ENCODE measurements at regions not wholly inside any gene's neighbourhood (a gene's known extent, or its start where the extent isn't known, plus 50 kb on each side); places are given as distances from the start of the nearest gene placed in this dataset.
"Not testable (repeated sequence)": the region's sequence is repeated elsewhere in the genome, so short reads cannot be mapped to it uniquely, and the experiment has no call there.

DNA sequence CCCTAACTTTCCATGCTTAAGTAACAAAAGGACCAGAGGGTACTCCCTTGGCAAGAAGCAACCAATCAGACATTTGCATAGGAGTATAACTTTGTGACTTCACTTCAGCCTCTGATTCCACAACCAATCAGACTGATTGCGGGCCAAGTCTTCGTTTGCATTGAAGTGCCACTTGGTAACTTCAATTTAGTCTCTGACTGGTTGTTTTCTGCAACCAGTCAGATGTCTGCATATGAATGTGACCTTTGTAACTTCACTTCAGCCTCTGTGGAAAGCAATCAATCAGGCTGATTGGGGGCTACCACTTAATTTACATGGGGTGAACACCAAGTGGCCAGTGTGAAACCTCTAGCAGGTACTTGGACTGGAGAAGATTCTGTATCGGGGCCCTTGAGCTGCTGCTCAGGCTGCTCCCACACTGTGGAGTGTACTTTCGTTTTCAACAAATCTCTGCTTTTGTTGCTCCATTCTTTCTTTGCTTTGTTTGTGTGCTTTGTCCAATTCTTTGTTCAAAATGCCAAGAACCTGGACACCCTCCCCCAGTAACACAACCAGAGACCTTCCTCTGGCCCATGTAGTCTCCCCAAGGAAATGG is 241.5 kb downstream of the ACKR3 start:
- DNase-seq = no peak

DNA sequence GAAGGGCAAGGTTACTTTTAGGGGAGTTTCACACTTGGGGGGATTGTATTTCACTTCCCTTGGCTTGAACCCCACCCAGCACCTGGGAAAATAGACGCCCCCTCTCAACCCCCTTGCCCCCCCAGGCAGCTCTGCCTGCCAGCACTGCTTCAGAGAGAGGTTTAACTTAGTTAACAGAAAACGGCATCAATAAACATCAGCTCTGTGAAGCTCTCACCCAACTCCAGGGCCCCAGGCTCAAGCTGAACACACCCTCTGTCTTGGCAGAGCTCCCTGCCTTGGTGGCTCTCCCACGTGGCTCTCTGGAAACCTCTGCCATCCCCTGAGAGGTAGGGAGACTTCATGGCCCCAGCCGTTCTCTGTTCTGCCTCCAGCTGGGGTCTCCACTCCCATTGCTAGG is 244.1 kb downstream of the ACKR3 start:
- DNase-seq = no peak

DNA sequence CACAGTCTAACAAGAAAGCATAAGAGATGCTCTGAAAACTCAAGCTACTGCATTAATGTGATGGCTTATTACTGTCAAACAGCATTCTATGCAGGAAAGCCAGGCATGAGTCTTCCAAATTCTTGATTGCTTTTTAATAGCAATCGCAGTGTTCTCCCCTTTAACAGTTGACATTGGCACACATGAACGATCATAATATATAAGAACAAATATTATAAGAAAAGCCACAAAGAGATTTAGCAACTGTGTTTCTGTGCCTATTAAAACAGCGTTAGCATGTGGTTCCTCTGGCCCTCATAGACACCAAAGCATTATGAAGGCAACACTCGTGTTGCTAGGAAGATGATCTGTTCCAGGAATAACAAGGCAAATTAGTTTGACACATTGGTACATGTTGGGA is 245.0 kb downstream of the ACKR3 start:
- DNase-seq = no peak

DNA sequence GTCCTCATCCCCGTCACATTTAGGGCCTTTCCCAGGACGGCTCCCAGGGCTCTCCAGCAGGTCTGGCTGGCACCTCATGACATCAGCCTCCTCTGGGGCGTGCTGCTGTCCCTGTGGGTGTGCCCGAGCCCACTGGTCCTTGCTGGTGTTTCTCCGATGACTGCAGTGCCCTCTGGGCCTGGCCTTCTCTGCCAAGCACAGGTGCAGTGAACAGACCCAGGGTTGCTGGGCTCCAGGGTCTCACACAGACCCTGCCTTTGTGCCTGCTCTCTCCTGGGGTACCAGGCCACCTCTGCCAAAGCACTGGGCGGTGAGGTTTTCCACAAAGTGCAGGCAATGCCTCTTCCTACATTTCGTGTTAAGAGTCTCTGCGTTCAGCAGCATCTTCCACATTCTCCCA is 246.1 kb downstream of the ACKR3 start:
- DNase-seq = no peak

DNA sequence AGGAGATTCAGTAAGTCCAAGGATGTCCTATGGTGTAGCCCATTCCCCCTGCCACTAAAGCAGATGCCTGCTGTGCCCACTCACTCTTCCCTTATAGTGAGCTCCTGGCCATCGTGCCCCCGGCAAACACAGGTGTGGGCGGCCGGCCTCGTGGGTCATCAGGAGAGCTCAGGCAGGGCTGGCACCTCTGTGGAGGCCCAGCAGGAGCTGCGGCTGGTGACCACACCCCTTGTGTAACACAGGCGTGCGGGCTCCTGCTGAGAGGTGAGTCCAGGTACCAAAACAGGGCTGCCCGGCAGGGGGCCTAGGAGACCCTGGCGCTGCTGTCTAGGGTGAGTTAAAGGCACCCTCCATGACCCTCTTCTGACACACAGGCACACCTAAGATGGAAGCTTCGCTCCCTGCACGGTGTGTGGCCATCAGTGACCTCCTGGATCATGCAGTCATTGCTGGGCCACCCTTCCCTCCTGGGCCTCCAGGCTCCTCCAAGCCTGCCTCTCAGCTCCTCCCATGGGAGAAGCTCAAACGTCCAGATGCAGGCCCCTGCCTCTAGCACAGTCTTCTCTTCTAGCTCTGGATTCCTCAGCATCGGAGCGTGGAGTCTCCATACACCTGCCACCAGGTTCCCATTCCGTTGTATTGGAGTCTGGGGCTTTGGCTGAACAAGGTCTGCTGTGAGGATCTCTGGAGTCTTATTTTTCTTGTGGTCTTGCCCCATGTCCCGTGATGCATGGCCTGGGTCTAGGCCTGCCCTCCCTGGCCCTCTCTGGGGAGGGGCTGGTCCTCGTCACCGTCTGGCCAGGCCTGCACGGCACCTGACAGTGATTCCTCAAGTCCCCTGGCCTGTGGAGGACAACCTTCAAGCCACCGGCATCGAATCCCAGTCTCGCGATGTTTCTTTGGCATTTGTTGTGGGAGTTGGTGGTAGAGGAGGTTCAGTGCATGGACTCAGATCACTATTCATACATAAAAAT is 246.9 kb downstream of the ACKR3 start:
- DNase-seq = no peak

DNA sequence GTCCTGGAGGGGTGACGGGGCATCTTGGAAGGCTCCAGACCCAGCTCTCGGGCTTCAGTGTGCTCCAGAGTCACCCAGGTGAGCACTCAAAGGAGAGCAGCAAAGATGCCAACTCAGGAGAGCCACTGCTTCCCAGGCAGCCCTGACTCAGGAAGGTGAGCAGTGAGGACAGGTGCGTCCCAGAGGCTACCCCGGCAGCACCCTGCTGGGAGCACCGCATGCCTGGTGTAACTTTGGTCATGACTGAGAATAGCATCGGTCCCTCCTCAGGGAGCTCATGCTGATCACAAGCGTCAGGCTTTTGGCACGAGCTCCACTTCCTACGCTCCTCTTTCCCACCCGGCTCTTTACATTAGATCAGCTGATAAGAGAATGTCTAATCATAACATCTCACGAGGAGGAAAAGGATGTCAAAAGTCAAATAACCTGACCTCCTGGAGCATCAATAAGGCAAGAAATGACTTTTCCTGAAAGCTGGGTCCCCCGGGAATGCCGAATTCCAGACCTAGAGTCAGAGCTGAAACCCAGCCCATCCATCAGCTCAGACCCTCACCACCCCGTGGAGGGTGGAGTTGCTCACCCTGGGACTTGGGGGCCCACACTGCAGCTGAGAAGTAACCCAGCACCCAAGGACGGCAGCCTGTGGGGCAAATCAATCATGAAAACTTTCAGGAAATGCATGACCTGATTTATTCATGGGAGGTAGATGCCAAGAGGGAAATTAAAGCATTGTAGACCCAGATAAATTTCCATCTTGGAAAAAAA is 248.8 kb downstream of the ACKR3 start:
- no peak for DNase-seq

DNA sequence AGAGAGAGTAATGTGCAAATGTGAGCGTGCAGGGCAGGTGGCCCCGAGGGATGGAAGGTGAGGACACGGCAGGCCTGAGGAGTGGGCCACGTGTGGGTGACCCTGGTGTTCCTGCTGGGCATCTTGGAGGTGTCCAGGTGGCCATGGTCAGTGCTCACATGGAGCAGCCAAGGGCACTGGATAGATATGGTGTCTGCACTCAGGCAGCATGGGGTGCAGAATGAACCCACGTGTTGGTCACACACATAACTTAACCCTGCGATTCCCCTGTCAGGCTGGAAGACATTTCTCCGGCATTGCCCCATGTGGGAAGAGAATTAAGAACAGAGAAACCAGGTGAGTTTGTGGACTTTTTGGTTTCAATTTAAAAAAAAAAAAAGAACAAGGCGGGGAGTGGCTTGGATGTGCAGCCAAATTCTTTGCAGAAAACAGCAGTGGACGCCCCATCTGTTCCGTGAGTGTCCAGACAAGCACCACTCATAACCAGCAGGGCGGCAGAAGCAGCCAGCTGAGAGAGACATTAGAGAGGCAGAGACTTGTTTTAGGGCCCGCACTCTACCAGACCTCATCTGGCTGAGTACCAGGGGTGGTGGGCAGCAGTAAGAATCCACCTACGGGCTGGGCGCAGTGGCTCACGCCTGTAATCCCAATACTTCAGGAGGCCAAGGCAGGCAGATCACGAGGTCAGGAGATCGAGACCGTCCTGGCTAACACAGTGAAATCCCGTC is 249.8 kb downstream of the ACKR3 start:
- no peak for DNase-seq

DNA sequence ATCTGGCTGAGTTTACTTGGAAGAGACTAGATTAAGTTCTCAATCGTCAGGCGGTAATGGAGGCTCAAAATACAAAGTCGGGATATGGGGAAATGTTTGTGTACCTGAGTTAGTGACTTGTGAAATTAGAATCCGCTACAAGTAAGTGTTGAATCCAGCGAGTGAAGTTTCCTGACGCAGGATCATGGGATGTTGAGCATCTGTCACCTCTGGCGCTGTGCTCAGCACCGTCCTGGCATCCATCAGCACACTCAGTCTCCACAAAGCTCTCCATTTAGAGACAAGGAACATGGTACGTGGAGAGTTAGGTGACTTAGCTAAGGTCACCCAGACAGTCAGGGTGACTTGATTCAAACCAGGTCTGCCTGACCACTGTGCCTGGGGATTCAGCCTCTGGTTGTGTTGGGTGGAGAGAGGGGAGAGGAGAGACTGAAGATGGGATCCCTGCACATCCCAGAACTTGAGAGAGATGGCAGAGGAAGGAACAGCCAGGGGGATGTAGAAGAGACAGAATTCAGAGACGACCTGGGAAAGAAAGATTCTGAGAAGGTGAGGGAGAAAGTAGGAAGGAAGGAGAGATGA is 251.2 kb downstream of the ACKR3 start:
- no peak for DNase-seq

DNA sequence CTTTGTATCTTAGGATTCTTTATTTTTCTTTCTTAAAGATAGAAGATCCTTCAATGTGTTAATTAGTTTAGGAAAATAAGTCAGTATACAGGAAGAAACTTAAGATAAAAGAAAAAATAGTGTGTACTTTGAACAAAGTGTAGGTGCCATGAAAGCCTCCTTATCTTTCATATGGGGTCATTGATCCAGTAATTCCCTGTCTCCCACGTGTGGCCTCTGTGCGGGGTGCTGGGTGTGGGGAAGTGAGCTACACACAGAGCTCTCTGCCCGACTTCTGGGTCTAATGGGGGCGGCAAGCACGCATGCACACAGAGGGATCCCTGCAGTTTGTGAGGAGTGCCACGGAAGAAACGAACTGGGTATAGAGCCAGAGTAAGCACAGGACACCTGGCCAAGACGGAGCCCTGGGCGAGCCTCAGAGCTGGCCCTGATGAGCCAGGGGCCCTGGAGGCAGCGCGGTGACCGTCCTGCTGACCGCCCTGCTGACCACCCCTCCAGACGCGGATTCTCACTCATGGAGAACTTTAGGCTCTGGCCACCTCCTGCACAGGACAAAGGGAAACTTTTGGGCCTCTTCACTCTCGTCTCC is 253.5 kb downstream of the ACKR3 start:
- DNase-seq = no peak

DNA sequence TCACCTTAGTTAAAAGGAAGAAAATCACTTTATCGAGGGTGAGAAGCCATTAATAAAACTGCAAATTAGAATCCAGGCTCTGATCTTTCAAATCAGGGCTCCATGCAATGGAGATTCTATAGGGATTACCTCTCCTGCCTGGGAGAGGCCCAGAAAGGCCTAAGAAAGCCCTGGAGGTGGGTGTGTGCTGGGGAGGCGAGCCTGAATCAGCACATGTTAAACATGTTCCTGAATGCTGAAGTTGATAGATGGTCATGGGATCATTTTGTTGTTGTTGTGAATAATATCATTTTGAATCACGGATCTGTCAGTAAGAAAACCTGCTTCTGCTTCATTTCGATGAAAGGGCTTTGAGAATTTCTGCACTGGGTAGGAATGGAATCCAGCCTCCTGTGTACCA is 254.3 kb downstream of the ACKR3 start:
- no peak for DNase-seq

DNA sequence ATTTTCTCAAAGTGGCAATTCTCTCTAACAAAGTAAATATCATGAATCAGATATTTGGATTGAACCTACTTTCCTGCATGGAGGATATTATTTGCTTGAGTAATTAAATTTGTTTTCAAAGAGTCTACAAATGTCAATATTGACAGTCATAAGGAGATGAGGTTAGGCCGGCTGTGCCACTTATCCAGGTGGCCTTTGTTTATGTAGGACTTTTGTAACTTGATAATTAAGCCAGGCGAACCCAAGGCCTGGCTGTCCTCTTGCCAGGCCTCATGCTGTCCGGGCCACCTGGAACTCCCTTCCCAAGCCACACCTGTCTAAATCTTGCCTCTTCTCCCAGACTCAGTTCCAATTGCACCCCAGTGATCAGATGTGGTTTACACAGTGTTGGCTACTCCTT is 255.2 kb downstream of the ACKR3 start:
- no peak for DNase-seq

DNA sequence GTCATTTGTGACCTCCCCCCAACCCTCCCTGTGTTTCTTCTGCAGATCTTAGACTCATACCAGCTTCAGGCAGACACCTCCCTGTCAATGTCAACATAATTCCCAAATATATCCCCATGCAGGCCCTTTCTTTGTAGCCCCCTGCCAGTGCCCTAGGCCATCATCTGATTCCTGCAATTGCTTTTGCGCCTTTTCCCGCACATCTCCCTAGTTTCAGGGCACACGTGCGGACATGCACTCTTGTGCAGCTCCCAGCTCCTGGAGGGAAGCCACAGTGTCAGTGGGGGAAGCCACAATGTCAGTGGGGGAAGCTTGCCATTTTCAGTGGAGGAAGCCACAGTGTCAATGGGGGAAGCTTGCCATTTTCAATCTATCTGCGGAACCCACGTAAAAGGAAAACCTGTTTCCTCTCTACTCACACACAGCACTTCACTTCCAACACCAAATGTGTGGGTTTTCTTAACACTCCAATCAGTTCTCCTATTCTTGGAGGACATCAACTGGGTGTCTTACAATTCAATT is 256.4 kb downstream of the ACKR3 start:
- no peak for DNase-seq

DNA sequence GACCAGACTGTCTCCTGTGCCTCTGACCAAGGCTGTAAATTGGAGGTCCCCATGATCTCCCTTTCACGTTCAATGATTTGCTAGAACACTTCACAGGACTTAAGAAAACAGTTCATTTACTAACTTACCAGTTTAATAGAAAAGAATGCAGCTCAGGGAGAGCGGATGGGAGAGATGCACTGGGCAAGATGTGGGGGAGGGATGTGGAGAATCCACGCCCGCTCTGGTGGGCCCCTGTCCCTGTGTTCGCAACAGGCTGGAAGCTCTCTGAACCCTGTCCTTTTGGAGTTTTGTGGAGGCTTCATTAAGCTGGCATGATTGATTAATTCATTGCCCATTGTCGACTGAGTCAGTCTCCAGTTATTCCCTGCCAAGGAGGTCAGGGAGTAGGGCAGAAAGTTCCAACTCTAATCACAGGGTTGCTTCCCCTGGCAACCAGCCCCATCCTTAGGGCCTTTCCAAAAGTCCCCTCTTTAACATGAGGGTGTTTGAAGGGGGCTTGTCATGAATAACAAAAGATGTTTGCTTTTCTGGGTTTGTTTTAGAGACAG is 257.1 kb downstream of the ACKR3 start:
- DNase-seq = no peak

DNA sequence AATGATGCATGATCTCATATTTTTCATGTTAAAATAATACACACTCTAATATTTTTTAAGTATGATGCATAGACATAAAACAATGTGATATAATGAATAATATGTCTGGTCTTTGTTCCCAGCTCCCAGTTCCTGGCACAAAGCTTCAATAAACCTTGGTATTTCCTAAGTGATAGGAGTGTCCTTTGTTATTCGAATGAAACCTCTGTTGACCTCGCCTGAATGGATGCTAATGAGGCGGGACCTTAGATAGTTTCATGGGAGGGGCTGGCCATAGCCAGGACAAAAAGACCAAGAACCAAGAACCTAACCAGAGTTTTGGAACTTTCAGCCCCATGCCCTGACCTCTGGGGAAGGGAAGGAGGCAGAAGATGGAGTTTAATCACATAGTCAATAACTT is 257.7 kb upstream of the COPS8 start:
- DNase-seq = no peak

DNA sequence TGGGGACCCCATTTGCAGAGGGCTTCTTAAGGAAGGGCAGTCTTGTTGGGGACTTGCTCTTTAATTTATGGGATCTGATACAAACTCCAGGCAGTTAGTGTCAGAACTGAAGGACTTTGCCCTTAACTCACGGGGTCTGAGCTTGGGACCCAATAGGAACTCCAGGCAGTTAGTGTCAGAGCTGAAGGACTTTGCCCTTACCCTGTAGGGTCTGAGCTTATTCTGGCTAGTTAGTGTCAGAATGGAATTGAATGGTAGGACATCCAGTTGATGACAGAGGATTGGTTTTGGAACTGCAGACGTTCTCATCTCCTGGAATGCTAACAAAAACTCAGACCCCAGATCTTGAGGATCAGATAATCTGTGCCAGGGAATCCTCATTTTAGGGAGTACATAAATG is 256.9 kb upstream of the COPS8 start:
- DNase-seq = no peak

DNA sequence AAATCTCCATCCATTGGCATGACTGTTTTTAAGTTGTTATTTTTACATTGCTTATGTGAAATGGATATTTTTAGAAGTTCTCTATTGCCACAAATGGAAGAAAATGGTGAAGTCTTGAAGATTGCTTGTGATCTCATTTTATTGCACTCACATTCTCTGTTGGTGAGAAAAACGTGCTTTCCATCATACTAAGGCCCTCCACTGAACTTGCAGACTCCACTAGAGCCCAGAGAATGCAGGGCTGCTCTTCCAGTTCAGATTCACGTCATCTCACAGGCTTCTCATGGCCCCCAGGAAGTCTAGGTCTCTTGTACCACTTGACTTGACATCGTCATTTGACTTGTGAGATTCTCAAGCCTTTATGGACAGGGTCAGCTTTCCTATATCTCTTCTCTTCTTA is 254.8 kb upstream of the COPS8 start:
- no peak for DNase-seq

DNA sequence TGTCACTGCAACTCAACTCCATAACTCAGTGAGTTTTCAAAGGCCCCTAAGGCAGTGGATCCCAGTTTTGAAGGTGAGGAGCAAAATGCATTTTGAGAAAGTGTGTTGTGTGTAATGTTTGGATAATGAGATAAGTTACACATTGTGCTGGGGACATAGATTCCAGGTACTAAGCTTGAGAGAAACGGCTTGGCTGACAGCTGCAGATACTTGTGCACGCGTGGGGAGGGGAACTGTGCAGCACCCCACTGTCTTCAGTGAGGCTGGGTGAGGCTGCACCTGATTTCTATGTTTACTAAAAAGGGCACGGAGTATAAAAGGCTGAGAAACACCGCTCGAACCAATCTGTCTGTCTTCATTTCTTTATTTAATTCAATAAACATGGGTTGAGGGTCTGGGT is 254.0 kb upstream of the COPS8 start:
- DNase-seq = no peak

DNA sequence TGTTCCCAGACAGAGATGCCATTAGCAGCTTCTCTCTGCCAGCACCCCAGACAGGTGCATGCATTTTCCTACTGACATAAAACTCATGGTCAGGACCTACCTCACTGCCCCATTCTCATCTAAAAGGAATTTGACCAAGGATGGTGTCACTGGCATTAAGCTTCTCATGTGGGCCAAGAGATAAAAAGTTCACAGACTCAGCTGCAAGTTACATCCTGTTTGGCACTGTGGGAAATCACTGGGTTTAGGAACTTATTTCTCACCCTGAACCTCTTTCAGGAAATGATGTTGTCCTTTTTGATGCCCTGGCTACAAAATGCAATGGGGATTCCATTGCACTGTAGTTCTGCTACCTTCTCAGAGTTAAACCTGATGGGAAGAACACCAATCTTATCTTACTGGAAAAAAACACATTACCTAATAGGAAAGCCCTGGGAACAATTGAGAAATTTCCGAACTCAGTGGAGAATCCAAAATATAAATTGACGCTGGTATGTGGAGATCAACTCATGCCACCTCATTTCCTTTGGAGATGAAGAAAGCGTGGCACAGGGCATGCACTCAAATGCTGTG is 252.1 kb upstream of the COPS8 start:
- DNase-seq = no peak

DNA sequence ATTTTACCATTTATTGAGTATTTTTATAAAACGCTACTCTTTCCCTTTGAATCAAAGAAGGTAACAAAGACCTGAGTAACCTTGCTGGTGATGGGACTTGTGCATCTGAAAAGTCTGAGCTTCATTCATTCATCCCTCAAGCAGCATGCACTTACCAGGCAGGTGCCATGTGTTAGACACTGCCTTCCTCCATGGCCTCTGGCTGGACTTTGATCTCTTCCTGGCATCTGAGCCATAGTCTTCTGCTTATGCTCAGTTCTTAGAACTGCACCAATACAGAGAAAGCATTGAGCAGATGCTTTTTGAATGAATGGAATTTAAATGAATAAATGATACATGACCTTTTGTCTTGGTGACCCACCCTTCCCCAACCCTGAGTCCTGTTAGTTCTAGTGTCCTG is 251.4 kb upstream of the COPS8 start:
- no peak for DNase-seq

DNA sequence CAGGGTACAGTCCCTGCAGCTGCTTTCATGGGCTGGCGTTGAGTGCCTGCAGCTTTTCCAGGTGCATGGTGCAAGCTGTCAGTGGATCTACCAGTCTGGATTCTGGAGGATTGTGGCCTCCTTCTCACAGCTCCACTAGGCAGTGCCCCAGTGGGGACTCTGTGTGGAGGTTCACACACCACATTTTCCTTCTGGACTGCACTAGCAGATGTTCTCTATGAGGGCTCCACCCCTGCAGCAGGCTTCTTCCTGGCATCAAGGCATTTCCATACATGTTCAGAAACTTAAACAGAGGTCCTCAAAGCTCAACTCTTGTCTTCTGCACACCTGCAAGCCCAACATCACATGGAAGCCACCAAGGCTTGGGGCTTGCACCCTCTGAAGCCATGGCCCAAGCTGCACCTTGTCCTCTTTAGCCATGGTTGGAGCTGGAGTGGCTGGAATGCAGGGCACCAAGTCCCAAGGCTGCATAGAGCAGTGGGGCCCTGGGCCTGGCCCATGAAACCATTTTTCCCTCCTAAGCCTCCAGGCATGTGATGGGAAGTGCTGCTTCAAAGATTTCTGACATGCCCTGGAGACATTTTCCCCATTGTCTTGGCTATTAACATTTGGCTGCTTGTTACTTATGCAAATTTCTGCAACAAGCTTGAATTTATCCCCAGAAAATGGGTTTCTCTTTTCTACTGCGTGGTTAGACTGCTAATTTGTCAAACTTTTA is 250.2 kb upstream of the COPS8 start:
- DNase-seq = no peak

DNA sequence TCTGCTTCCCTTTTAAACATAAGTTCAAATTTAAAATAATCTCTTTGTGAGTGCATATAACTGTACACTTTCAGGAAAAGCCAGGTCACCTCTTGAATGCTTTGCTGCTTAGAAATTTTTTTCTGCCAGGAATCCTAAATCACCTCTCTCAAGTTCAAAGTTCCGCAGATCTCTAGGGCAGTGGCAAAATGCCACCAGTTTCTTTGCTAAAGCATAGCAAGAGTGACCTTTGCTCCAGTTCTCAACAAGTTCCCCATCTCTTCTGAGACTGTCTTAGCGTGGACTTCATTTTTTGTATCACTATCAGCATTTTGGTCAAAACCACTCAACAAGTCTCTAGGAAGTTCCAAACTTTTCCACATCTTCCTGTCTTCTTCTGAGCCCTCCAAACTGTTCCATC is 249.7 kb upstream of the COPS8 start:
- not testable (repeated sequence) for DNase-seq
